WTC11 (cell line): ENCODE measurements at regions not wholly inside any gene's neighbourhood (a gene's known extent, or its start where the extent isn't known, plus 50 kb on each side); places are given as distances from the start of the nearest gene placed in this dataset.

Source experiments
- ATAC-seq: fragments of 200-7000 bp; cut with Tn5 transposase; 2 replicates; pipeline ENCODE4 v1.10.0; 2021; ENCODE audit warnings: mild to moderate bottlenecking, moderate library complexity
- CTCF ChIA-PET: fragments of 300-600 bp; sonication (Branson Sonifier 250); formaldehyde crosslinking; loops from one replicate; lab custom pipeline; 2021; ENCODE audit warnings: antibody characterized with exemption; lab: Charles Lee
- POLR2A ChIA-PET: fragments of 350-600 bp; sonication (Branson Sonifier 250); formaldehyde crosslinking; loops from one replicate; lab custom pipeline; 2021; ENCODE audit warnings: antibody characterized with exemption; lab: Charles Lee
- DNase-seq: peaks from one replicate; pipeline ENCODE4 v3.0.0; 2021; ENCODE audit warnings: low spot score
- H3K27ac Mint-ChIP-seq: 2 replicates; pipeline ENCODE4 v1.8.0; 2021; ENCODE audit warnings: mixed read lengths
- H3K27me3 Mint-ChIP-seq: 2 replicates; pipeline ENCODE4 v1.8.0; 2021; ENCODE audit warnings: low read depth, mild to moderate bottlenecking, moderate library complexity, mixed read lengths
- H3K36me3 Mint-ChIP-seq: 2 replicates; pipeline ENCODE4 v1.8.0; 2021; ENCODE audit warnings: mixed read lengths
- H3K4me1 Mint-ChIP-seq: 2 replicates; pipeline ENCODE4 v1.8.0; 2022; ENCODE audit warnings: mixed read lengths
- H3K4me3 Mint-ChIP-seq: 2 replicates; pipeline ENCODE4 v1.8.0; 2021; ENCODE audit warnings: mild to moderate bottlenecking, moderate library complexity, mixed read lengths
- H3K9me3 Mint-ChIP-seq: 2 replicates; pipeline ENCODE4 v1.8.0; 2021; ENCODE audit warnings: mixed read lengths
- AFF4 ChIP-seq: sonication (generic); formaldehyde crosslinking; IDR thresholded peaks from 2 replicates; pipeline ENCODE4 v1.8.1; 2023; ENCODE audit warnings: mild to moderate bottlenecking, missing genetic modification reagents, borderline replicate concordance
- CDX4 ChIP-seq: fragments of 250-450 bp; sonication (Bioruptor Pico); IDR thresholded peaks from 2 replicates; pipeline ENCODE4 v1.9.0; 2021; ENCODE audit warnings: moderate library complexity, mild to moderate bottlenecking, inconsistent platforms, borderline replicate concordance
- E2F1 ChIP-seq: sonication (generic); formaldehyde crosslinking; IDR thresholded peaks from 2 replicates; pipeline ENCODE4 v1.8.0; 2022; ENCODE audit warnings: mild to moderate bottlenecking, missing genetic modification reagents
- FOXJ3 ChIP-seq: sonication (generic); formaldehyde crosslinking; IDR thresholded peaks from 2 replicates; pipeline ENCODE4 v1.9.0; 2021; ENCODE audit warnings: missing genetic modification reagents, mild to moderate bottlenecking, borderline replicate concordance
- FOXP1 ChIP-seq: sonication (generic); formaldehyde crosslinking; IDR thresholded peaks from 2 replicates; pipeline ENCODE4 v1.8.0; 2022; ENCODE audit warnings: missing genetic modification reagents, mild to moderate bottlenecking, moderate library complexity, borderline replicate concordance
- FOXP4 ChIP-seq: sonication (generic); formaldehyde crosslinking; IDR thresholded peaks from 2 replicates; pipeline ENCODE4 v1.8.0; 2022; ENCODE audit warnings: mild to moderate bottlenecking, missing genetic modification reagents
- GRHL2 ChIP-seq: fragments of 250-450 bp; sonication (Bioruptor Pico); IDR thresholded peaks from 2 replicates; pipeline ENCODE4 v1.8.0; 2022; ENCODE audit warnings: mild to moderate bottlenecking, moderate library complexity; ENCODE audit not compliant: insufficient replicate concordance, severe bottlenecking
- HMGA2 ChIP-seq: fragments of 250-450 bp; sonication (Bioruptor Pico); IDR thresholded peaks from 2 replicates; pipeline ENCODE4 v1.4.0; 2021; ENCODE audit warnings: mild to moderate bottlenecking, moderate library complexity
- JUN ChIP-seq: sonication (generic); formaldehyde crosslinking; IDR thresholded peaks from 2 replicates; pipeline ENCODE4 v1.8.0; 2023; ENCODE audit warnings: mild to moderate bottlenecking, missing genetic modification reagents
- MXD4 ChIP-seq: fragments of 250-450 bp; sonication (Bioruptor Pico); IDR thresholded peaks from 2 replicates; pipeline ENCODE4 v1.8.0; 2021; ENCODE audit warnings: mild to moderate bottlenecking, moderate library complexity, borderline replicate concordance
- NFE2L1 ChIP-seq: sonication (generic); formaldehyde crosslinking; IDR thresholded peaks from 2 replicates; pipeline ENCODE4 v1.8.1; 2023; ENCODE audit warnings: missing genetic modification reagents
- NFYB ChIP-seq: sonication (generic); formaldehyde crosslinking; conservative IDR thresholded peaks from 2 replicates; pipeline ENCODE4 v1.8.0; 2022; ENCODE audit warnings: low read depth, missing genetic modification reagents
- NR3C1 ChIP-seq: sonication (generic); formaldehyde crosslinking; conservative IDR thresholded peaks from 2 replicates; pipeline ENCODE4 v1.8.1; 2023; ENCODE audit warnings: low read depth, mild to moderate bottlenecking, missing genetic modification reagents
- RELA ChIP-seq: sonication (generic); formaldehyde crosslinking; IDR thresholded peaks from 2 replicates; pipeline ENCODE4 v1.8.1; 2022; ENCODE audit warnings: missing genetic modification reagents, mild to moderate bottlenecking, borderline replicate concordance
- RORB ChIP-seq: fragments of 250-450 bp; sonication (Bioruptor Pico); IDR thresholded peaks from 2 replicates; pipeline ENCODE4 v1.9.0; 2021; ENCODE audit warnings: mild to moderate bottlenecking
- SP1 ChIP-seq: sonication (generic); formaldehyde crosslinking; conservative IDR thresholded peaks from 2 replicates; pipeline ENCODE4 v1.8.1; 2022; ENCODE audit warnings: missing genetic modification reagents
- TCF7 ChIP-seq: sonication (generic); formaldehyde crosslinking; IDR thresholded peaks from 2 replicates; pipeline ENCODE4 v1.8.0; 2022; ENCODE audit warnings: mild to moderate bottlenecking, low read depth, missing genetic modification reagents, moderate library complexity
- ZNF317 ChIP-seq: sonication (generic); formaldehyde crosslinking; IDR thresholded peaks from 2 replicates; pipeline ENCODE4 v1.8.1; 2023; ENCODE audit warnings: low read depth, mild to moderate bottlenecking, moderate library complexity, missing genetic modification reagents, borderline replicate concordance
- ZNF532 ChIP-seq: fragments of 250-450 bp; sonication (Bioruptor Pico); IDR thresholded peaks from 2 replicates; pipeline ENCODE4 v1.9.0; 2021; ENCODE audit warnings: mild to moderate bottlenecking, borderline replicate concordance
- TF ChIP-seq, protein P1 (sequence below): sonication (generic); formaldehyde crosslinking; IDR thresholded peaks from 2 replicates; pipeline ENCODE4 v1.8.0; 2023; ENCODE audit warnings: missing genetic modification reagents

DNA sequence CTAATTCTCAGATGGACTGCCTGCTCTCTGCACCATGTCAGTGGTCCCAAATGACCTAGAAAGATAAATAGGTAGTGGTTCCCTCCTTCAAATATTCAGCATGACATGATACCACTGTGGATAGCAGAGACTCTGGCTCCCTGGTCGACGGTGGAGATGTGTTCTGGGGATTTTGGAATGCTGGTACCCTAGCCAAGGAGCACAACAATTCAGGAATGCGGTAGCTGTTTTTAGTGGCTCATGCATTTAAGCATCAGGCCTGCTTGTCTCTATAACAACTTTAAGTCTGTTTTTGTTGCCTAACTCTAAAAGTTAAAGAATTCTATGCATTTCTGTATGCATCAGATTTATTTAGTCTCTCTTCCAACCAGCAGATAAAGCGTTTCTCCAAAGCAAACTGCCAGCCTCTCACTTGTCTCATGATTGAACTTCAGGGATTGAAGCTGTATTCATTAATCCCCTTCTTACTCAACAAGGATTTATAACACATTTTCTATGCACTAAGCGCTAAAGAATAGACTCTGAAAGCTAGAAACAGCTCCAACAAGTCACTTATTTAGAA, 164.9 kb upstream of the BMP4 start:
- Mint-ChIP-seq H3K9me3 (peaks cover 4% of the 10 kb centered on the region), H3K4me3 (no peak overlapping the region), H3K36me3 (no peaks in the 10 kb centered on the region), H3K27me3 (no peaks in the 10 kb centered on the region; the same call in 1 of the 2 replicates), H3K27ac (no peak overlapping the region), H3K4me1 (no peaks in the 10 kb centered on the region)
- POLR2A ChIA-PET = no interaction called here
- ATAC-seq (no peak), DNase-seq (no peak)
- TF ChIP-seq FOXP1 (CRISPR knock-in tag) (no peak), FOXJ3 (CRISPR knock-in tag) (no peak), E2F1 (CRISPR knock-in tag) (no peak), HMGA2 (CRISPR knock-in tag) (no peak), NR3C1 (CRISPR knock-in tag) (no peak), TCF7 (CRISPR knock-in tag) (no peak), RORB (CRISPR knock-in tag) (no peak), GRHL2 (CRISPR knock-in tag) (no peak), JUN (CRISPR knock-in tag) (no peak), MXD4 (CRISPR knock-in tag) (no peak), SP1 (CRISPR knock-in tag) (no peak), ZNF532 (CRISPR knock-in tag) (no peak), ZNF317 (CRISPR knock-in tag) (no peak), NFYB (no peak), FOXP4 (CRISPR knock-in tag) (no peak), RELA (CRISPR knock-in tag) (no peak), CDX4 (CRISPR knock-in tag) (no peak), NFE2L1 (CRISPR knock-in tag) (no peak)
- CTCF ChIA-PET = interaction anchor here (0.9 kb wide), 1 partner anchor 226 kb away, joined by 3 read pairs; no protein-coding TSS in a partner anchor

DNA sequence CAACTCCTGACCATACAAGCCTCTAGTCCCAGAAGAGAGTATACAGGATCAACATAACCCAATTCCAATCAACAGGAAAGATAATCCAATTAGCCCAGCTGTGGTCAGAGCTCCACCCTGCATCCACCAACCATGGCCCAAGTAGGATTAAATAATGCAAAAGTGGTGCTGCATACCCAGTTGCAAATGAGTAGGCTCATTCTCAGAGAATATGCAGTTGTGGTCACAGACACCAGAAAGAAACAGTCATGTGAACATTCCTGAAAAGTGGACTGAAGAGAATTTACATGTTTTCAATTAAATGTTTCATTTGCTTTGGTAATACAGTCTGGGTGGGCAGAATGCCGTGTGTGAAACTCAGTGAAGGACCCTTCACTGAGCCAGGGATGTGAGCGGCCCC, 167.2 kb upstream of the BMP4 start:
- no peaks in the 10 kb centered on the region for H3K4me1 Mint-ChIP-seq
- H3K27ac Mint-ChIP-seq = no peak overlapping the region
- CTCF ChIA-PET = interaction anchor here (0.7 kb wide), 1 partner anchor 224 kb away, joined by 3 read pairs; no protein-coding TSS in a partner anchor
- H3K27me3 Mint-ChIP-seq = no peaks in the 10 kb centered on the region; the same call in 1 of the 2 replicates
- no peak overlapping the region for H3K4me3 Mint-ChIP-seq
- peaks cover 4% of the 10 kb centered on the region for H3K9me3 Mint-ChIP-seq
- POLR2A ChIA-PET = no interaction called here
- H3K36me3 Mint-ChIP-seq = no peaks in the 10 kb centered on the region
- TF ChIP-seq, protein P1, sequence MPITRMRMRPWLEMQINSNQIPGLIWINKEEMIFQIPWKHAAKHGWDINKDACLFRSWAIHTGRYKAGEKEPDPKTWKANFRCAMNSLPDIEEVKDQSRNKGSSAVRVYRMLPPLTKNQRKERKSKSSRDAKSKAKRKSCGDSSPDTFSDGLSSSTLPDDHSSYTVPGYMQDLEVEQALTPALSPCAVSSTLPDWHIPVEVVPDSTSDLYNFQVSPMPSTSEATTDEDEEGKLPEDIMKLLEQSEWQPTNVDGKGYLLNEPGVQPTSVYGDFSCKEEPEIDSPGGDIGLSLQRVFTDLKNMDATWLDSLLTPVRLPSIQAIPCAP (CRISPR knock-in tag) = no peak
- TF ChIP-seq AFF4 (CRISPR knock-in tag) (no peak), NFYB (no peak)
- ATAC-seq (no peak), DNase-seq (no peak)
